ENCODE measurements at regions not wholly inside any gene's neighbourhood (a gene's known extent, or its start where the extent isn't known, plus 50 kb on each side); places are given as distances from the start of the nearest gene placed in this dataset.

- H2BK15ac ChIP-seq (ENCODE audit: low read depth, low read length) = no peak overlapping the region
- H2AFZ ChIP-seq (replicated peaks; ENCODE audit: low read length, poor library complexity) = no peak overlapping the region
- WGBS, 2 experiments (ENCODE audit: extremely low coverage in 2 of 2, insufficient read length in 1 of 2) = 80% methylated on average over 1 of the region's 5 CpGs; no CpG with 5 or more reads in 1 of the 2 experiments
- no peak overlapping the region for H3K4ac ChIP-seq (ENCODE audit: low read depth, low read length)
- in situ Hi-C loops (cut with MboI; ENCODE audit: low sequenced_read_pairs) = no loop called here
- H3K23ac ChIP-seq (ENCODE audit: low read depth, low read length) = no peak overlapping the region
- no peak overlapping the region for H3K56ac ChIP-seq (ENCODE audit: extremely low read depth, insufficient read depth, low read length)
- no TSS peak for BruUV-seq (replicated peaks)
- H4K91ac ChIP-seq (ENCODE audit: insufficient read depth, low read depth, low read length) = no peak overlapping the region
- H2BK5ac ChIP-seq (ENCODE audit: low read depth, low read length, poor library complexity, severe bottlenecking) = no peak overlapping the region
- peak; percentile 61; the same call in 1 of the 2 replicates for TF ChIP-seq CEBPB (IDR thresholded peaks at IDR 0.05; ENCODE audit: low read depth, low read length)
- no peak for TF ChIP-seq CHD1 (IDR thresholded peaks at IDR 0.05; ENCODE audit: low read depth, low read length)
- H3K18ac ChIP-seq (ENCODE audit: low read depth, low read length) = no peak overlapping the region
- no peak overlapping the region for H3K4me3 ChIP-seq (ENCODE audit: insufficient read depth, low read depth, low read length)
- H2BK20ac ChIP-seq (ENCODE audit: low read depth, low read length) = no peak overlapping the region
- CTCF ChIA-PET = interaction anchor here (0.6 kb wide), 1 partner anchor 193 kb away, joined by 3 read pairs; no protein-coding TSS in a partner anchor
- no peaks in the 10 kb centered on the region for H3K9me3 ChIP-seq (ENCODE audit: control insufficient read depth, insufficient read depth, low read length)
- no peaks in the 10 kb centered on the region for H3K79me1 ChIP-seq (ENCODE audit: low read depth in 1 of 2, low read length in 2 of 2)
- H4K5ac ChIP-seq (ENCODE audit: low read depth, low read length) = no peak overlapping the region
- H2AK5ac ChIP-seq (ENCODE audit: low read depth, low read length) = no peak overlapping the region
- no peak overlapping the region for H4K8ac ChIP-seq (ENCODE audit: low read depth in 2 of 2, low read length in 2 of 2)
- no peak for ATAC-seq (ENCODE audit: low read depth)
- no peaks in the 10 kb centered on the region for H4K20me1 ChIP-seq (ENCODE audit: insufficient read depth, low read length)
- H3K36me3 ChIP-seq (ENCODE audit: control insufficient read depth, insufficient read depth, low read length) = no peaks in the 10 kb centered on the region
- H3K27ac ChIP-seq (ENCODE audit: insufficient read depth, low read length) = no peak overlapping the region
- H3K9ac ChIP-seq (ENCODE audit: low read depth, low read length) = no peak overlapping the region
- DNase-seq = peak; percentile 4
- H2BK120ac ChIP-seq (ENCODE audit: low read depth, low read length) = no peak overlapping the region
- POLR2A ChIA-PET (ENCODE audit: unreplicated experiment) = no interaction called here
- no peak overlapping the region for H3K14ac ChIP-seq (replicated peaks; ENCODE audit: low read depth, low read length)
- H3K9me1 ChIP-seq (ENCODE audit: insufficient read depth, low read length) = no peaks in the 10 kb centered on the region; the same call in 1 of the 2 replicates
- peaks cover 16% of the 10 kb centered on the region for H3K27me3 ChIP-seq (ENCODE audit: control insufficient read depth, insufficient read depth, low read length)
- intact Hi-C loops (cut with micrococcal nuclease) = no loop called here
- no peak overlapping the region for H2AK9ac ChIP-seq (replicated peaks; ENCODE audit: low read depth, low read length, poor library complexity)
- dilution Hi-C loops (cut with HindIII; ENCODE audit: low sequenced_read_pairs, unreplicated experiment) = no loop called here
- H3K4me2 ChIP-seq (ENCODE audit: low read depth, low read length) = no peak overlapping the region
- no peaks in the 10 kb centered on the region for H3K4me1 ChIP-seq (ENCODE audit: control insufficient read depth, insufficient read depth, low read length)
These were observed 512.4 kb upstream of the CDH11 start for GRCh38 chr16:65634291-65634690.
